NK-92 (cell line): ENCODE measurements at regions not wholly inside any gene's neighbourhood (a gene's known extent, or its start where the extent isn't known, plus 50 kb on each side); places are given as distances from the start of the nearest gene placed in this dataset.
"Not testable (repeated sequence)": the region's sequence is repeated elsewhere in the genome, so short reads cannot be mapped to it uniquely, and the experiment has no call there.

Source experiments
- DNase-seq: peaks from one replicate; lab custom pipeline; 2025; ENCODE audit not compliant: unreplicated experiment; lab: John Stamatoyannopoulos, UW

- DNase-seq: no peak
Measured at GRCh38 chr14:22311636-22312035, 277.4 kb downstream of the DAD1 start.

- no peak for DNase-seq
Measured at GRCh38 chr14:22305607-22306006, 283.4 kb downstream of the DAD1 start.

GRCh38 chr14:22304326-22304725 lies 284.7 kb downstream of the DAD1 start:
- DNase-seq: no peak

GRCh38 chr14:22303589-22304195 lies 285.3 kb downstream of the DAD1 start:
- DNase-seq: no peak

- DNase-seq: no peak
Measured at GRCh38 chr14:22300646-22301045, 288.4 kb downstream of the DAD1 start.

GRCh38 chr14:22297376-22297775 lies 291.6 kb downstream of the DAD1 start:
- no peak for DNase-seq

GRCh38 chr14:22296722-22297121 lies 292.3 kb downstream of the DAD1 start:
- no peak for DNase-seq

- DNase-seq: no peak
Measured at GRCh38 chr14:22296088-22296487, 292.9 kb downstream of the DAD1 start.

- no peak for DNase-seq
Measured at GRCh38 chr14:22291406-22291805, 297.6 kb downstream of the DAD1 start.

- DNase-seq: no peak
Measured at GRCh38 chr14:22289570-22289969, 299.5 kb downstream of the DAD1 start.

- no peak for DNase-seq
Measured at GRCh38 chr14:22285991-22286390, 303.0 kb downstream of the DAD1 start.

GRCh38 chr14:22282949-22283348 lies 306.1 kb downstream of the DAD1 start:
- DNase-seq: no peak

- DNase-seq: no peak
Measured at GRCh38 chr14:22282417-22282816, 306.6 kb downstream of the DAD1 start.

- DNase-seq: not testable (repeated sequence)
Measured at GRCh38 chr14:22281447-22281874, 307.6 kb downstream of the DAD1 start.

- DNase-seq: no peak
Measured at GRCh38 chr14:22280497-22281316, 308.3 kb downstream of the DAD1 start.

GRCh38 chr14:22276913-22277816 lies 311.9 kb downstream of the DAD1 start:
- DNase-seq: no peak

- DNase-seq: no peak
Measured at GRCh38 chr14:22271838-22272799, 316.9 kb downstream of the DAD1 start.

GRCh38 chr14:22268875-22269274 lies 320.1 kb downstream of the DAD1 start:
- DNase-seq: no peak

- no peak for DNase-seq
Measured at GRCh38 chr14:22266683-22267082, 322.3 kb downstream of the DAD1 start.

- DNase-seq: no peak
Measured at GRCh38 chr14:22266142-22266442, 322.9 kb downstream of the DAD1 start.
